ENCODE measurements at regions not wholly inside any gene's neighbourhood (a gene's known extent, or its start where the extent isn't known, plus 50 kb on each side); places are given as distances from the start of the nearest gene placed in this dataset.
A peak's percentile ranks its signal among the peaks of the same experiment; 100 is the strongest.
"Not testable (repeated sequence)": the region's sequence is repeated elsewhere in the genome, so short reads cannot be mapped to it uniquely, and the experiment has no call there.

DNA sequence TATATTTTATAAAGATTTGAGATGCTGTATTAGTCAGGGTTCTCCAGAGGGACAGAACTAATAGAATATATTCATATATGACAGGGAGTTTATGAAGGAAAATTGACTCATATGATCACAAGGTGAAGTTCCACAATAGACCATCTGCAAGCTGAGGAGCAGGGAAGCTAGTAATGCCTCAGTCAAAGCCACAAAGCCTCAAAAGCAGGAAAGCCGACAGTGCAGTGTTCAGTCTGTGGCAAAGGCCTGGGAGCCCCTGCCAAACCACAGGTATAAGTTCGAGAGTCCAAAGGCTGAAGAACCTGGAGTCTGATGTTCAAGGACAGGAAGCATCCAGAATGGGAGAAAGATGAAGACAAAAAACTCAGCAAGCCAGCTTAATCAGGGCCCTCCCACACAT lies 382.2 kb downstream of the LRRC70 start:
- no peak for DNase-seq

DNA sequence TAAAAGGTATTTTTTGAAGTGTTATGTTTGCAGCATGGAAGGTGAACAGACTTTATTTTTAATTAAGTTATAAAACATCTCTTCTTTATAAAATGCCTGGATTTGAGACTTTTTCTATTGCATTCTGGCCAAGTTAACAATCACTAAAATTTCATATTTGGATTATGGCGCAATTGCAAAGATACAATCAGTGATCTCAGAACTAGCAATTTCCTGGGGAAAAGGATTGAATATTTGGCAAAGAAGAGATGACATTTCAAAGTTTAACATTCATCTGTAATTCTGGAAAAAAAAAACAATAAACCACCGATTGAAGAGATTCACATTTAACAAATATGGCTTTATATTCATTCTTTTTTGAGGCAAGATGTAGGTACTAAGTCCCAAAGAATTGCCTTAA lies 378.0 kb downstream of the LRRC70 start:
- no peak for DNase-seq

DNA sequence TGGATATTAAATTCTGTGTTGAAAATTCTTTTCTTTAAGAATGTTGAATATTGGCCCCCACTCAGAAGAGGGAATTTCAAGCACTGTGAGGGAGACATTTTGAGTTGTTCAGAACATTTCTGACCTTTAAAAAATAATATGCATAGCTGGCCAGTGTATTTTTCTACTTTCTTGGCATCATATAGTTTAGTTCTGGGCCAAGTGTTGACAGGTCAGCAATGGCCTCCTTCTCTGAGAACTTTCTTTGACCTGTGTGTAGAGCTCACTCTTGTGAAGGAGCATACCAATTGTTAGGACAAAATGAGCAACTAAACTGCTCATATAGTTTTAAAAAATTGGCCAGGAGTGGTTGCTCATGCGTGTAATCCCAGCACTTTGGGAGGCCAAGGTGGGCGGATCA lies 376.0 kb downstream of the LRRC70 start:
- no peak for DNase-seq

DNA sequence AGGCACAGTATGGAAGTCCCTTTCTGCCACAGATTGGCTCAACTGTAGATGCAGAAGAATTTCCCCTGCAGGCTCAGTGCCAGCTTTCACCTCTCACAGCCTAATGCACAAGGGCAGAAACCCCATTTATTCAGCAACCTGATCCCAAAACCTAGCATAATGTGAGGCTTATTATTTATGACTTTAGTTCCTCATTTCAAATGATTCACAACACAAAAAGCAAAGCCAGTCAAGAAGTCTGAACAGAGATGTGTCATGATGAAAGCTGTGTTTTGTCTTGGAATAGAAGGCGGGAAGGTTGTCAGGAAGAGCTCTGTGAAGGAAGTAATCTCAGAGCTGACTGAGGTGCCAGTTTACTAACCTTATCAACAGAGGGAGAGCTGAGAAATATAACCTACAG lies 369.7 kb downstream of the LRRC70 start:
- DNase-seq = no peak

DNA sequence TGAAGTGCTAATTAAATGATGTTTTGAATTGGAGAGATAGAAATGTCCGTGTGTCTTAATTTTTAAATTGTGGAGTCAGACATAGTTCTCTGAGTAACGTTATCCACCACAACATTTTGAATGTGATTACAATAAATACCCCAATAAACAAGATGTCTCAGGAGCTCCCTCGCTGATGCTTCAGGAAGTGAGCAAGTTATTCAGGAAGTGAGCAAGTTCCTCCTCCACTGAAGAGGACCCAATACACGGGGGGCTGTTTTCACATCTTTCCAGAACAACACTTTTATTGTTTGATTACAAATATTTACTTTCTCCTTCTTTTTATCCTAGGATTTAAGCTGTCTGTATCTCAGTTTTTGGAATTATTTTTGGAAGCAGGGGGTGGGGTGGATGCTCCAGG lies 363.8 kb downstream of the LRRC70 start:
- no peak for DNase-seq

DNA sequence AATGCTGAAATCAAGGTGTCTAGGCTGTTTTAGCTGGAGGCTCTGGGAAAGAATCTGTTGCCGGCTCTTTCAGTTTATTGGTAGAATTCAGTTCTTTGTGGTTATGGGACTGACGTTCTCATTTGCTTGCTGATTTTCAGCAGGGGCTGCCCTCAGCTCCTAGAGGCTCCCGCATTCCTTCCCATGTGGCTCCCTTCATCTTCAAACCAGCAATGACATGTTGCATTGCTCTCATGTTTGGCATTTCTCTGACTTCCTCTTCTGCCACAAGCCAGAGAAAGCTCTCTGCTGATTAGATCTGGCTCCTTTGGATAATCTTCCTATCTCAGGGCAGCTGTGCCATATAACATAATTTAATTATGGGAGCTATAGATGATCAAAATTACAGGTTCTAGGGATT lies 360.3 kb downstream of the LRRC70 start:
- no peak for DNase-seq

- DNase-seq = no peak
Measured at GRCh38 chr5:62937661-62938558, 359.3 kb downstream of the LRRC70 start.

DNA sequence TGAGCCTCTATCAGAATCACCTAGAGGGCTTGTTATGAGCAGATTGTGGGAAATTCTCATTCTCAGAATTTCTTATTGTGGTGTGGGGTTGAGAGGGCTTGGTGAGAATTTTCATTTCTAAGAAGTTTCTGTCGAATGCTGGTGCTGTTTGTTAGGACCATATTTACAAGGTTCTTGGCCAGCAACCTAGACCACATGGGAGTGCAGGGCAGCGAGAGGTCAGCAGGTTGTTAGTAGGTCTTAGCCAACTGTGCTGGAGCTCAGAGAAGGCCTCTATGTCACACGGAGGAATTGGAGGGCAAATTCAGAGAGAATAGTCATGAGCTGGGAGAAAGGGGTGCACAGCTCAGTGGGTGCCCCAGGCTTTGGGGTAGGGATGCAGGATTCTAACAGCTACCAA lies 357.0 kb downstream of the LRRC70 start:
- DNase-seq = no peak

DNA sequence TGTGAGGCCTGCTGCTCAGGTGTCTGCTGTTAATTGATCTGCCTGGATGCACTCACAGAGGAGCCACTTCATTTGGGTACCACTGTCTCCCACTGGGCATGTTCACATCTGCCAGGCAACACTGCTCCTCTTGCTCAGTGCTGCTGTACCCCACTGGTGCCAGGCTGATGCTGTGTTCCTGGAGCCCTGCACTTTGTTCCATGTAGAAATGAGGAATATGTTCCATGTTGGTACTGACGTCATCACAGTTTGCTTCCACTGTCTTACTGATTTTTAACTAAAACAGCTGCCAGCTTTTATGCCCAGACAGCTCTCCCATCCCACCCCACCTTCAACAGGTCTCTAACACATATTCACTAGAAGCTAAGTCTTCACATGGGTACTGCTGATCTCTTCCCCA lies 355.7 kb downstream of the LRRC70 start:
- DNase-seq = peak; percentile 3 to 37

GRCh38 chr5:62933261-62933660 lies 354.6 kb downstream of the LRRC70 start:
- DNase-seq = no peak

GRCh38 chr5:62931153-62931950 lies 352.7 kb downstream of the LRRC70 start:
- no peak for DNase-seq

DNA sequence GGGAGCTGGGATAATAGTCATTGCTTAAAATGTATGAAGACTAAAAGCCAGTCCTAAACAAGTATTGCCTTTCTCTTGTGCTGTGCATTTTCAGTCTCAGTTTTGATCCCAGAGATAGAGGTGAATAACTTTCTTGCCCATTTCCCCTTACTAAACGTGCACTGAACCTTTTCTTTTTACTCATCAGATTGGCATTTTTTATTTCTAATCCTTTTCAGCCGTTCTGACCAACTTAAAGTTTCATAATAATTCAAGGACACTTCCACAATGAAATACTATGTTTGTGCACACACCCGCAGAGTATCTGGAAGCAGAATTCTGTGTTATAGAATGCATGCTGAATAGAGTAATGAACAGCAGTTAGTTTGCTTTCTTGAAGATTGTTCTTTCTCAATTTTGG lies 343.6 kb downstream of the LRRC70 start:
- no peak for DNase-seq

DNA sequence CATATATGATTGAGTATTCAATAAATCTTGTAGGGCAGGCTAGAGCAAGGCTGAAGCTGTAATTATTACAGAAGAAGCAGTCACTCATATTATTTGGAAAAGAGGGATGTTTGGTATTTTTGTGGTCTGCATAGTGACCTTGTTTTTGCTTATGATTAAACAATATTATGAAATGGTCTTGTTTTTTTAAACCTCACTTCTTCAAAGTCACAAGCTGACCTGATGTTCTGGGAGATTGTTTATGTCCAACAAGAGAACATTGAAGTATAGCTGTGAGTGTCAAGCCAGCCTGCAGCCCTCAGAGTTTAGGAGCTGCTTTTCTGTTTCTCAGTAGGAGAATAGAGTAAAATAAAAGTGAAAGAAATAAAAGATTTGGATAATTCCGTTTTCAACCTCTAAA lies 342.2 kb downstream of the LRRC70 start:
- DNase-seq = no peak

DNA sequence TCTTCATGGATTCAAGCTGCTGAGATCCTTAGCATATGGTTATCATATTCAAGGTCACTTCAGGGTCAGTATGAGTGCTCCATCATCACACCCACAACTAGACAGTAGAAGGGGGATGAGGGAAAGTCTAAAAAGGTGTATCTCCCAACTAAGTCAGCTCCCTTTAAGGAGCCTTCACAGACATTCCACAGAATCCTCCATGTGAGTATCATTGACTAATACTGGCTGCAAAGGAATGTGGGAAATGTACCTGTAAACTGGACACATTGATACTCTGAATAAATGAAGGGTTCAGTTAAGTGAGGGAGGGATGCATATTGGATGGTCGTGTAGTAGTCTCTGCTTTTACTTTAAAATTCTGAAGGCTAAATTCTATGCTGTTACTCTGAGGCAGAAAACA lies 330.7 kb downstream of the LRRC70 start:
- no peak for DNase-seq

- DNase-seq = no peak
Measured at GRCh38 chr5:62902126-62902525, 323.5 kb downstream of the LRRC70 start.

DNA sequence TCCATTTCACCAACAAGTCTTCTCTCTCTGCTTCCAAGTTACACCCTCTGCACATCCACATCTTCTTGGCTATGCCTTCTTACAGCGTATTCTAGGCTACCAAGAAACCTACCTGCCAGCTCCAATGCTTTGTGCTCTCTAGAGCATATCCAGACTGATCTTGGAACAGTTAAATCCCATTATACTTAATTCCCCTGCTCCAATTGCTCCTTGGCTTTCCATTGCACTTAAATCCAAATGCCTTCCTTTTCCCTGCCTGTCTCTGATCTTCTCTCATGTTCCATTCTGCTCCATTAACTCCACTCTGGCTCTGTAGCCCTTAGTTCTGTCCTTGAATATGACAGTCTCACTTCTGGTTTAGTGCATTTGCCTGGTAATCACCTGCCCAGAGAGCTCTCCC lies 322.4 kb downstream of the LRRC70 start:
- peak in 1 of 2 experiments; percentile 6 for DNase-seq

GRCh38 chr5:62896121-62896893 lies 317.7 kb downstream of the LRRC70 start:
- DNase-seq = no peak

DNA sequence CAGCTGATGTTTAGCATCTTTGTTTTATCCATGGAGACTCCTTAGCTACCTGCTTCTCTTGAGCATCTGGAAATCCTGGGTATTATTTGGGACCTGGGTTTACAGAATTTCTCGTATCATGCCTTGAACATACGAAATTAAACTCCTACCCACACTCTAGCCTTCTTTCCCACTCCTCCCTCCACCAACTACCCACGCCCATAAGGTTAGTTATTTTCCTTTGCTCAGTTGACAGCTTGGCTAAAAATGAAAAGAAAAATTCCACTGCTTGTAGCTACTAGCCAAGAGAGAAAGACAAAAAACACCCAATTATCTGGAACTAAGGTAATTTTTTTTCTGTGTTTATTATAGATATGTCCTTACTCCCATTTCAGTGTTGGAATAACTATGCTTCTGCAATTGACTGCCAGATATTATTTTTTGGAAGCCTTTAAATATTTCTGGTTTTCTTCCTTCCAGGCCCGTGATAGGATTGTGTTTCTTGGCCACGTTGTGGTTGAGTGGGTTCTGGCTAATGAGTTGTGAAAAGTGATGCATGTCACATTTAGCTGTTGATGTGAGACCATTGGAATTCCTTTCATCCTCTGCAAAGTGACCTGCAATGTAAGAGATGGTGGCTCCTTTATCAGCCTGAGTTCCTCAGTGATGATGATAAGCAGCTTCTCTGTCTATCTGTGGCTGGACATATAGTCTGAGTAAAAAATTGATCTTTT lies 308.1 kb downstream of the LRRC70 start:
- DNase-seq = no peak

- DNase-seq = not testable (repeated sequence)
Measured at GRCh38 chr5:62837330-62837729, 258.7 kb downstream of the LRRC70 start.

DNA sequence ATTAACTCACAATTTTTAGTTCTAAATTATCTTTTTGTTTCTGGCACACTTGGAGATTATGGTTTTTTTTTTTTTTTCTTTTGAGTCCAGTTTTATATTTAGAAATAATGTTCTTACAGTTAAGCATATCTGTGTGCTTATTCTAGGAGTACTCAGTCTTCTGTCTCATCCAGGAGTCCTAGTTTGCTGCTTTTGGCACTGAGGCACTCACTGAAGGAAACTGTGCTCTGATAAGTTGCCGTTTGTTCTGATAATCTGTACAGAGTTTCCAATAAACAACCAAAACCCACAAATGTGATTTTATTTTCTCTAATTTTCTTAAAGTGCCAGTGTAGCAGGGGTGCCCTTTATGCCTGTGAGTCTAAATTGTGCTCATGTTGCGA lies 251.0 kb downstream of the LRRC70 start:
- no peak for DNase-seq

- no peak for DNase-seq
Measured at GRCh38 chr5:62828742-62829603, 250.4 kb downstream of the LRRC70 start.

Measured in NCI-H524 (cell line).